ENCODE measurements at regions not wholly inside any gene's neighbourhood (a gene's known extent, or its start where the extent isn't known, plus 50 kb on each side); places are given as distances from the start of the nearest gene placed in this dataset.

- TF ChIP-seq CTCF (IDR thresholded peaks at IDR 0.05; ENCODE audit: insufficient read depth, low read depth, low read length) = no peak
- H3K4me3 ChIP-seq (ENCODE audit: low read depth, low read length) = no peak overlapping the region
- DNase-seq (ENCODE audit: low read depth) = no peak
These were observed 236.8 kb upstream of the POU5F2 start for GRCh38 chr5:93978222-93978621.

GRCh38 chr5:93967923-93968322 is 226.5 kb upstream of the POU5F2 start:
- TF ChIP-seq CTCF (IDR thresholded peaks at IDR 0.05; ENCODE audit: insufficient read depth, low read depth, low read length) = no peak
- no peak overlapping the region for H3K4me3 ChIP-seq (ENCODE audit: low read depth, low read length)
- DNase-seq (ENCODE audit: low read depth) = no peak

GRCh38 chr5:93964421-93964820 is 223.0 kb upstream of the POU5F2 start:
- TF ChIP-seq CTCF (IDR thresholded peaks at IDR 0.05; ENCODE audit: insufficient read depth, low read depth, low read length) = no peak
- H3K4me3 ChIP-seq (ENCODE audit: low read depth, low read length) = no peak overlapping the region
- no peak for DNase-seq (ENCODE audit: low read depth)

- H3K4me3 ChIP-seq (ENCODE audit: low read depth, low read length) = no peak overlapping the region
- no peak for TF ChIP-seq CTCF (IDR thresholded peaks at IDR 0.05; ENCODE audit: insufficient read depth, low read depth, low read length)
- DNase-seq (ENCODE audit: low read depth) = no peak
These were observed 218.6 kb upstream of the POU5F2 start for GRCh38 chr5:93960042-93960441.

- TF ChIP-seq CTCF (IDR thresholded peaks at IDR 0.05; ENCODE audit: insufficient read depth, low read depth, low read length) = no peak
- DNase-seq (ENCODE audit: low read depth) = no peak
- H3K4me3 ChIP-seq (ENCODE audit: low read depth, low read length) = no peak overlapping the region
These were observed 214.6 kb upstream of the POU5F2 start for GRCh38 chr5:93956006-93956405.

GRCh38 chr5:93954421-93955069 is 213.1 kb upstream of the POU5F2 start:
- no peak for TF ChIP-seq CTCF (IDR thresholded peaks at IDR 0.05; ENCODE audit: insufficient read depth, low read depth, low read length)
- no peak overlapping the region for H3K4me3 ChIP-seq (ENCODE audit: low read depth, low read length)
- no peak for DNase-seq (ENCODE audit: low read depth)

- no peak overlapping the region for H3K4me3 ChIP-seq (ENCODE audit: low read depth, low read length)
- TF ChIP-seq CTCF (IDR thresholded peaks at IDR 0.05; ENCODE audit: insufficient read depth, low read depth, low read length) = no peak
- DNase-seq (ENCODE audit: low read depth) = no peak
These were observed 212.0 kb upstream of the POU5F2 start for GRCh38 chr5:93953442-93953841.
